Esophagus muscularis mucosa (tissue), 3 donors: ENCODE measurements at regions not wholly inside any gene's neighbourhood (a gene's known extent, or its start where the extent isn't known, plus 50 kb on each side); places are given as distances from the start of the nearest gene placed in this dataset.

Experiments used
- CTCF ChIP-seq, 3 experiments: fragments of 200-600 bp in 2 of 3; fragments of 450-650 bp in 1 of 3; sonication (generic) in 2 of 3; IDR thresholded peaks; one replicate each; pipeline ENCODE4 v1.5.1; 2017 to 2019; ENCODE audit warnings: antibody characterized with exemption in 3 of 3, mild to moderate bottlenecking in 2 of 3, moderate library complexity in 1 of 3
- POLR2A ChIP-seq: fragments of 450-650 bp; IDR thresholded peaks from one replicate; pipeline ENCODE4 v1.6.1; 2017; ENCODE audit warnings: antibody characterized with exemption, moderate library complexity, mild to moderate bottlenecking, low read depth
- POLR2AphosphoS5 ChIP-seq, 2 donors: sonication (generic); formaldehyde crosslinking; IDR thresholded peaks; one replicate each; pipeline ENCODE4 v1.6.1; 2017; ENCODE audit warnings: antibody characterized with exemption in 2 of 2

DNA sequence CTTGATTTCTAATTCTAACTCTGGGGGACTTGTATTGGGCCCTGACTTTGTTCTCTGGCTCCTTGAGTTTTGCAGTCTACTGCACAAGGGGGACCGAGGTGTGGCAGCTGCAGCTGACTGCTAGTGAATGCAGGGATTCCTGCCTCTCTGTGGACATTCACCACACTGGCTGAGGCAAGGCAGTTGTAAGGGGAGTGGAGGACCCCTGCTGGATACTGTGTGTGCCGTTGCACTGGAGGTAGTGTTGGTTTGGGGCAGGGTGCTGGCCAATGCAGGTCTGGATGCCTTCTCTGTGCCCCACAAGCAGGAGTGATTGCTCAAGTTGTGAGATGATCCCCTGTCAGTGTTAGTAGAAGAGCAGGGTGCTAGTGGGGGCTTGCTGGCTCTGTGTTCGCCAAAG, 626.1 kb downstream of the SQOR start:
- no peak for TF ChIP-seq CTCF (IDR thresholded peaks at IDR 0.05)
- no peak for TF ChIP-seq POLR2AphosphoS5 (IDR thresholded peaks at IDR 0.05)
- no peak for TF ChIP-seq POLR2A
